Effector CD8-positive, alpha-beta T cell (primary cell): ENCODE measurements at regions not wholly inside any gene's neighbourhood (a gene's known extent, or its start where the extent isn't known, plus 50 kb on each side); places are given as distances from the start of the nearest gene placed in this dataset.
A peak's percentile ranks its signal among the peaks of the same experiment; 100 is the strongest.

Experiments
- DNase-seq: peaks from one replicate; lab custom pipeline; 2025; lab: John Stamatoyannopoulos, UW

DNA sequence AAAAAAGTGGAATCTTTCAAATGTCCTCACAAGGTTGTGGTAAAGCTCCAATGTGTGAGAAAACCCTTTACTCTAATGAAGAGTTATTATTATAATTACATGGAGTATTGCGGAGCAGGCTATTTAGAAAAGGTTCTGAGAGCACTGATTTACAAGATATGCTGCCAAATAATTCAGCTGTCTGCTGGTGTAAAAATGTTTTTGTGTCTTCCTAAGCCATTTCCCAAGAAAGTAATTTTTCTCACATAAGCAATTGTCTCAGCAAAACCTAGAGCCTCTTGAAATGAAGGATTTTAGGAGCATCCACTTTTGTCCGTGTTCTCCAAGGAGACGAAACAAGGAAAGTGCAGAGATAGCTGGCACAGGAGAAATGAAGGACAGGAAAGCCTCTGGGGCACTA lies 229.6 kb upstream of the STARD13 start:
- no peak for DNase-seq

- no peak for DNase-seq
These were observed 232.9 kb upstream of the STARD13 start for GRCh38 chr13:33518452-33518851.

- no peak for DNase-seq
These were observed 234.3 kb upstream of the STARD13 start for GRCh38 chr13:33519561-33520467.

GRCh38 chr13:33520468-33520839 lies 234.9 kb upstream of the STARD13 start:
- DNase-seq = no peak

DNA sequence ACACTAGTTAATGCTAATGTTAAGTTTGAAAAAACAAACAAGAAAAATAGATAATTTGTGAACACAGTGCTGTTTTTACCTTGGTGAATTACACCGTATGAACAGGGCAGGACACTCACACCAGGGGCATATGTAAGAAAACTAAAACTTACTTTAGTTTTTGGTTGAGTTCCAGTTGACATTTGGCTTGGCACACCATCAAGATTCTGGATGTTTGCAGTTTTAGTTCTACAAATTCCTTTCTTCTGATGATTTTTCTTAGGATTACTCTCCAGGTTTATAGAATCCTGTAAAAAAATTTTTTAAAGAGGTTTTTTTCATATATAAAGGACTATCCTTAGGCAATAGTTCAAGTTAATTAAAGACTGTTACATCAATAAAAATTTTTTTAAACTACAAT lies 238.5 kb upstream of the STARD13 start:
- DNase-seq = no peak

GRCh38 chr13:33525763-33526162 lies 240.2 kb upstream of the STARD13 start:
- no peak for DNase-seq

- DNase-seq = no peak
These were observed 241.2 kb upstream of the STARD13 start for GRCh38 chr13:33526718-33527117.

- DNase-seq = no peak
These were observed 243.3 kb upstream of the STARD13 start for GRCh38 chr13:33528896-33529295.

DNA sequence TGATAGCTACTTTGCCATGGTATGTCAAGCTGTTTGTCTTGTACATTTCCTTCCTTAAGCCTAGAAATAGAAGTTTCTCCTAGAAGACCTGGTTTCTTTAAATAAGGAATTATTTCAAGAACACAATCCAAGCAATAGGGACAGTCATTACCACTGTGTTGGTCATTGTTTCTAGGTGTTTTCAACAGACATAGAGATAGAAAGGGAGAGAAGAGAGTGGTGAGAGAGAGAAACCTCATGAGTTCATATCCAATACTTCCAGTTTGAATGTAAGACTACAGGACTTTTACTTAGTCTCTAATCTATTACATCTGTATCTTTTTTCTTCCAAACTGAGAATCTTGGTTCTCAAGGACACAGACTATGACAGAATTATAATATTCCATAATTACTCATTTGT lies 245.9 kb upstream of the STARD13 start:
- DNase-seq = no peak

- no peak for DNase-seq
These were observed 249.5 kb upstream of the STARD13 start for GRCh38 chr13:33535061-33535460.

DNA sequence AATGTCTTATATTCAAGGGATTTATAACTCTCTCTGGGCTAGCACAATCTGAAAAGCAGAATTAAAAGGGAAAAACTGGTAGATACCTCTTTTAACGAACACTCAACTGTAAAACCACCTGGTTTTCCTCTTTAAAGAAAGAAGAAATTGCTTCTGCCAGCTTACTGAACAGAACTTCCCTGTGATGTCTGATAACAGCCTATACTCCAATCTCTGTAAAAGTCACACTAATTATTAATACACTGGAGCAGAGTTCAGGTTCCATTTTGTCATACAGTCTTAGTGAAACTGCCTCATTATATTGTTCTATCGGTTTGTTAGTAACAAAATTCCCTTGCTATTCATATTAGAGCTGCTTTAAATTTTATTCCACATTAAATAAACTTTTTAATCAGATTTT lies 251.0 kb upstream of the STARD13 start:
- no peak for DNase-seq

GRCh38 chr13:33537026-33537425 lies 251.5 kb upstream of the STARD13 start:
- no peak for DNase-seq

- no peak for DNase-seq
These were observed 252.1 kb upstream of the STARD13 start for GRCh38 chr13:33537676-33538075.

GRCh38 chr13:33541456-33541855 lies 255.9 kb upstream of the STARD13 start:
- no peak for DNase-seq

- DNase-seq = no peak
These were observed 256.4 kb upstream of the STARD13 start for GRCh38 chr13:33541962-33542308.

DNA sequence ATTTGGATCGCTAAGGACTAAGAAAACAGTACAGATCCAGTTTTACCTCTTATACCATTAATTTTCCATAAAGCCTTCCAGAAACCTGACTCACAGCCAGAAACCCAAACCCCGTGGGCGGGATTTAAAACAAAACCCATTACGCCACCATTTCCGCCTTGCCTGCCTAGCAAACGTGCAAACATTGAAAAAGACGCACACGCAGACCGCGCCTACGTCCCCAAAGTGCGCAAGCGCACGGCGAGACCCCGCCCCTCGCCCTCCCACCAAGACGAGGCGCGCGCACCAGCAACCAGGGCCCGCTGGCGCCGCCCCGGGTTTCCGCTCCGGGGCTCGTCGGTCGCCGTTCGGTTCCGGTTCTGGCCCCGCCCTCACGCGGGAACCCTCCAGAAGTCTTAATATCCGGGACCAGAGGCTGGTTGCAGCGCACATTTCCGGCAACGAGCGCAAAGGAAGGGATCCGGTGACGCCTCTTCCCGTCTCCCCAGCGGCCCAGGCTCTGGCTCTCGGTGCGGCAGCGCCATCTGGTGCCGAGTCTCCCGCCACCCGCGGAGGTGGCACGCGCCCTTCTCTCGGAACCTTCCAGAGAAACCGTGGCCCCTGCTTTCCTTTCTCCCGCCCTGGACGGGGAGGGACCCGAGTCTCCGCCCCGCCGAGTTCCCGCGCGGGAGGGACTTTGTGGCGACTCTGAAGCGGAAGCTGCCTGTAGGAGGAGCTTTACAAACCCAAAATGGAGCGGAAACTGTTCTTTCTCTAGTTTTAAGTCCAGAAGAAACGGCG lies 256.9 kb upstream of the STARD13 start:
- peak; percentile 100 for DNase-seq

DNA sequence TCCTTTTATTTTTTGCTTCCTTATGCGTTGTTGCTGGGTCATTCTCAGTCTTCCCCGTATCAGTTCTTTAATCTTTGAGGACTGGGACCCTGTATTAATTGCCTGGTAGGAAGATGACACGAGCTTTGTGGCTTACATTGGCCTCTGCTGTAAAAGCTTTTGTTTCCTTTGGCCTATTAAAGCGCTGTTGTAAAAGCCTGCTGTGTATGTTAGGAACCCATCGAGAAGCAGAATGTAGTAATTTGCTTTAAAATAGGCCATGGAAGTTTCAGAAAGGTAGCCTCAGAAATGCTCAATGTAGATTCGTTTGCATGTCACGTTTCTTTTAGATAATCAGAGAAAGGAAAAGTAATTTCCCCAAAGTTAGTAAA lies 257.5 kb upstream of the STARD13 start:
- DNase-seq = no peak

DNA sequence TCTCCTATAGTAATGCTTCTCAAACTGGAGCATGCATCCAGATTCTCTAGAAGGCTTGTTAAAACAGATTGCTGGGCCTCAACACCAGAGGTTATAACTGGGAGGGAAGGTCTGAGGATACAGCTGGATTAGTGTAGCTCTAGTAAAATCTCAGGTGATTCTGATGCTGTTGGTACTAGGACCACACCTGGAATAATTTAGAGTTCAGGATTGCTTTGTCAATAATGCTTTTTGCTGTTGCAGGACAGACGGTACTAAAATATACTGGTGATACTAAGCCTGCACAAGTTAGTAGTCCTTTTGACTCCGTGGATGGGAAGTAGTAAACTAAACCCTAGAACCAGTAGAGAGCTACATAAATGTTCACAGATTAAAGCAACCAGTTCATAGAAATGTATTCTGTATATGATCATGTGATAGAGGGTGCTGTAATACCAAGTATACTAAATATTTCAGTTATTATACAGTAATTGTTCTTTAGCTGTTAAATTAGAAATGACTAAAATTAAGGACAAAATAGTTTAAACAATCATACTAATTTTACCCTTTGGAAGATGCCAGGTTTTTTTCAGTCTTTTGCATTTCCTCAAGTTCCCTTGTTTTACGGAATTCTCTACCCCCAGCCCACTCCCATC lies 258.2 kb upstream of the STARD13 start:
- DNase-seq = no peak

DNA sequence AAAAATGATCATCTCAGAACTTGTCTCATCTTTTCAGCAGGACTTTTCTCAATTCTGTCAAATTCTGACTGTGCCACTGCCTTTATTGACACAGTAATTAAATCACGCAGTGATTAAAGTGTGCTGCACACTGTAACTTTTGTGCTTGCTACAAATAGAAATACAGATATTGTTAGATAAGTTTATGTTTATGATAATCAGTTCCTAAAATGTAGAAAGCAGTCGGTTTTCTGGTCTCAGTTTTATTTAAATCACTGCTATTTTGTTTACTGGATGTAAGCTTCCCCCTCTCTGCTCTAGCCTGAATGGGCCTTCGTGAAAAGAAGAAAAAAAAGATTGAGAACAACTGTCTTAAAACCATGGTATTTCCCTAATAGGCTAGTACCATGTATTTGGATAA lies 258.8 kb upstream of the STARD13 start:
- DNase-seq = no peak

DNA sequence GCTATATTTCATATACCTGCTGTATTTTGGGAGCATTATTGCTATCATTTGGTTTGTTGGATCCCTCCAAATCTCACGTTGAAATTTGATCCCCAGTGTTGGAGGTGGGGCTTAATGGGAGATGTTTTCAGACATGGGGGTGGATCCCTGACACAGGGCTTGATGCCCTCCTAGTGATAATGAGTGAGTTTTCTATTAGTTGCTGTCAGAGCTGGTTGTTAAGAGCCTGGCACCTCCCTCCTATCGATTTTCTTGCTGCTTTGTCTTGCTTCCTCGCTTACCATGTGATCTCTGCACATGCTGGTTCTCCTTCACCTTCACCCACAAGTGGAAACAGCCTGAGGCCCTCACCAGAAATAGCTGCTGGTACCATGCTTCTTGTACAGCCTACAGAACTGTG lies 259.9 kb upstream of the STARD13 start:
- DNase-seq = no peak

- DNase-seq = no peak
These were observed 261.5 kb upstream of the STARD13 start for GRCh38 chr13:33547035-33547434.

DNA sequence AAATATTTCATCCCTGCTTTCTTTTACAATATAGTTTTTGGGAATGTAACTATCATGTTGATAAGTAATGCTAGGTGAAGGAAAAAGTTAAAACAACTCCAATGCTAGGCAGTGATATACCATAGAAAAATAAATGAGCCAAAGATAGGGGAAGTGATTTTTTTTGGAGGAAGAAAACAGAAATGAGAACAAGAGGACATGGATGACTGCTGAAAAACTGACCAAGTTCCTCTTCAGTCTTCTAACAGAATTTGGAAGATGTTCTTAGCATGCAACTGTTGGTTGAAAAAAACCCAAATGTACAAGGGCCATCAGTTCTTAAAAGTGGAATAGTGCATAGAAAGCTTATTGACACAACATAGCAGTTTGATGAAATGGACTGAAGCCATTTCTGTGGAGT lies 262.5 kb upstream of the STARD13 start:
- no peak for DNase-seq

- DNase-seq = no peak
These were observed 264.7 kb upstream of the STARD13 start for GRCh38 chr13:33550276-33550675.
